ENCODE measurements at regions not wholly inside any gene's neighbourhood (a gene's known extent, or its start where the extent isn't known, plus 50 kb on each side); places are given as distances from the start of the nearest gene placed in this dataset.

- TF ChIP-seq CTCF (IDR thresholded peaks at IDR 0.05) (no peak), POLR2AphosphoS5 (IDR thresholded peaks at IDR 0.05) (no peak), EP300 (IDR thresholded peaks at IDR 0.05) (no peak)
Measured at GRCh38 chr2:67290451-67291290, 106.5 kb upstream of the ETAA1 start.
